ENCODE measurements at regions not wholly inside any gene's neighbourhood (a gene's known extent, or its start where the extent isn't known, plus 50 kb on each side); places are given as distances from the start of the nearest gene placed in this dataset.

DNA sequence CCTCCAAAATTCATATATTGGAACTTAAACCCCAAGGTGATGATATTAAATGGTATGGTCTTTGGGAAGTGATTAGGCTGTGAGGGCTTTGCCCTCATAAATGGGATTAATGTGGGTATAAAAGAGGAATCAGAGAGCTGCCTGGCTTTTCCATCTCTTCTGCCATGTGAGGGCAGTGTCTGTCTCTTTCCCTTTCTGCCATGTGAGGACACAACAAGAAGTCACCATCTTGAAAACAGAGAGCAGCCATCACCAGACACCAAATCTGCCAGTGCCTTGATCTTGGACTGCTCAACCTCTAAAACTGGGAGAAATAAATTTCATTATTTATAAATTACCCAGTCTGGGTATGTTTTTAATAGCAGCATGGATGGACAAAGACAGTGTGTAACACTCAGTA, 263.0 kb downstream of the PAX1 start:
- H3K36me3 ChIP-seq, result no peaks in the 10 kb centered on the region
- no peak overlapping the region for H3K4me3 ChIP-seq
- intact Hi-C loops (cut with DNase I; ENCODE audit: low total_unique reads), result no loop called here
- H3K27me3 ChIP-seq, result no peaks in the 10 kb centered on the region
- H3K9me3 ChIP-seq, result peaks cover 0 to 3% (median 0%) of the 10 kb centered on the region in 4 donors
- H3K27ac ChIP-seq, result no peak overlapping the region
- no peak for DNase-seq
- no peaks in the 10 kb centered on the region for H3K4me1 ChIP-seq
- TF ChIP-seq, protein P1, sequence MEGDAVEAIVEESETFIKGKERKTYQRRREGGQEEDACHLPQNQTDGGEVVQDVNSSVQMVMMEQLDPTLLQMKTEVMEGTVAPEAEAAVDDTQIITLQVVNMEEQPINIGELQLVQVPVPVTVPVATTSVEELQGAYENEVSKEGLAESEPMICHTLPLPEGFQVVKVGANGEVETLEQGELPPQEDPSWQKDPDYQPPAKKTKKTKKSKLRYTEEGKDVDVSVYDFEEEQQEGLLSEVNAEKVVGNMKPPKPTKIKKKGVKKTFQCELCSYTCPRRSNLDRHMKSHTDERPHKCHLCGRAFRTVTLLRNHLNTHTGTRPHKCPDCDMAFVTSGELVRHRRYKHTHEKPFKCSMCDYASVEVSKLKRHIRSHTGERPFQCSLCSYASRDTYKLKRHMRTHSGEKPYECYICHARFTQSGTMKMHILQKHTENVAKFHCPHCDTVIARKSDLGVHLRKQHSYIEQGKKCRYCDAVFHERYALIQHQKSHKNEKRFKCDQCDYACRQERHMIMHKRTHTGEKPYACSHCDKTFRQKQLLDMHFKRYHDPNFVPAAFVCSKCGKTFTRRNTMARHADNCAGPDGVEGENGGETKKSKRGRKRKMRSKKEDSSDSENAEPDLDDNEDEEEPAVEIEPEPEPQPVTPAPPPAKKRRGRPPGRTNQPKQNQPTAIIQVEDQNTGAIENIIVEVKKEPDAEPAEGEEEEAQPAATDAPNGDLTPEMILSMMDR (IDR thresholded peaks at IDR 0.05), result no peak
- no peak for TF ChIP-seq EP300 (IDR thresholded peaks at IDR 0.05)
- TF ChIP-seq POLR2A (IDR thresholded peaks at IDR 0.05), result no peak

DNA sequence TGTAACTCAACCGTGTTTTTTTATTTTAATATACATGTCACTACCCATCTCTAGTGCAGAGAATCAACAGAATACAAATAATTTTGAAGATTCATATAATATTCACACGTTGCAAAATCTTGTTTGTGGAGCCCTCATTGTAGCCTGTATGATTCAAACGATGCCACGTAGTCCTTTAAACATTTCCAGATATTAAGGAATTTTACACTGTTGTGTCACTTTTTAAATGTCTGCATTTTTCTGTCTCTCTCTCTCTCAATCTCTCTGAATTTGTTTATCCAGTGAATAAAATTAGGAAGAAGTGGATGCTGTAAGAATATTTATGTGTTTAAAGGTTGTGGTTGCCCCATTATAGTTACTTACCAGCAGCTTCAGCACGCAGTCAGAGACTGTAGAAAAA, 262.0 kb downstream of the PAX1 start:
- TF ChIP-seq POLR2AphosphoS5 (IDR thresholded peaks at IDR 0.05) (no peak), EP300 (IDR thresholded peaks at IDR 0.05) (no peak), POLR2A (IDR thresholded peaks at IDR 0.05) (no peak)
- TF ChIP-seq, protein P1 (IDR thresholded peaks at IDR 0.05), result no peak
- no peaks in the 10 kb centered on the region for H3K36me3 ChIP-seq
- H3K4me1 ChIP-seq, result no peaks in the 10 kb centered on the region
- 58 to 74% (median 63%) methylated on average over 5 of the region's 5 CpGs for WGBS, 5 donors
- H3K27me3 ChIP-seq, result no peaks in the 10 kb centered on the region
- intact Hi-C loops (cut with DNase I; ENCODE audit: low total_unique reads), result no loop called here
- no peak for DNase-seq
- no peak overlapping the region for H3K27ac ChIP-seq
- H3K9me3 ChIP-seq, result no peaks in the 10 kb centered on the region
- no peak overlapping the region for H3K4me3 ChIP-seq

DNA sequence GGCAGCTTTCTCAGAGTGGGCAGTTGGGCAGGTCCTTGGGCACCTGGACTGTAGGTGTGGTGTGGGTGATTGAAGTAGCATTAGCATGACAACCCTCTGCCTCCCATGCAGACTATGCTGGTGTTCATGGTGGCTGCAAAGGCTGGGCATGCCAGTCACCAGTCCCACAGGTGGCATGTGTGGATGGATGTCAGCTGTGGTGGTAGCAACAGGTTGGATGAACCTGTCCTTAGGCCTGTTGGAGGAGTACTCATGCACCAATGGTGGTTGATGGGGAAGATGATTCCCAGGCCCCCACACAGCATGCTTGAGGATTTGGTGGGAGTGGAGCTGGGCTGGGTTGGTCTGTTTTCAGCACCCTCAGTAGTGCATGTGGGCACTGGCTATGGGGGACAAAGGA, 251.1 kb downstream of the PAX1 start:
- no peak for DNase-seq
- intact Hi-C loops (cut with DNase I; ENCODE audit: low total_unique reads), result no loop called here
- H3K36me3 ChIP-seq, result no peaks in the 10 kb centered on the region
- no peaks in the 10 kb centered on the region for H3K4me1 ChIP-seq
- TF ChIP-seq POLR2A (IDR thresholded peaks at IDR 0.05), result no peak
- TF ChIP-seq POLR2AphosphoS5 (IDR thresholded peaks at IDR 0.05), result no peak
- TF ChIP-seq, protein P1 (IDR thresholded peaks at IDR 0.05), result no peak
- no peak for TF ChIP-seq EP300 (IDR thresholded peaks at IDR 0.05)
- no peaks in the 10 kb centered on the region for H3K27me3 ChIP-seq
- H3K9me3 ChIP-seq, result peaks cover 0 to 16% (median 11%) of the 10 kb centered on the region in 4 donors
- no peak overlapping the region for H3K4me3 ChIP-seq
- no peak overlapping the region for H3K27ac ChIP-seq

DNA sequence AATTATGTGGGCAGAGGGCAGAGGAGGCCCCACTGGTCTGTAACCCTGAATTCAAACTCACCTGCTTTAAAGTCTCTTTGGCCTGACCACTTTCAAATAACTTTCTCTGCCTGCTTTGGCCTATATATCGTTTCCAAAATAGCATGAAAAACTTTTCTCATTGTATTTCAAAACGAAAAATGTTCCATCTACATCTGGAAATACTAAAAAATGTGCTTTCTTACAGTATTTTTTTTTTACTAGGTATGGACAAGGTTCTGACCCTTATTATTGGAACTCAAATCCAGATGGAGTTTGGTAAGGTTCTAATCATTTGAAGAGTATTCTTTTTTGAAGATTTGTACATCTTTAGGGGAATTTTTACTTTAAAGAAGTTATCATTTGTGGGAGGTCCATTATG, 241.9 kb downstream of the PAX1 start:
- 39 to 58% (median 50%) methylated on average over 2 of the region's 2 CpGs for WGBS, 5 donors
- DNase-seq, result no peak
- Histone ChIP-seq H3K27me3 (no peaks in the 10 kb centered on the region), H3K9me3 (no peaks in the 10 kb centered on the region), H3K4me1 (no peaks in the 10 kb centered on the region), H3K27ac (no peak overlapping the region), H3K4me3 (no peak overlapping the region), H3K36me3 (no peaks in the 10 kb centered on the region)
- intact Hi-C loops (cut with DNase I; ENCODE audit: low total_unique reads), result loop anchor here (10.0 kb wide), 1 partner anchor 57 kb away; no protein-coding TSS in a partner anchor
- TF ChIP-seq POLR2A (IDR thresholded peaks at IDR 0.05), result no peak
- TF ChIP-seq, protein P1 (IDR thresholded peaks at IDR 0.05), result no peak
- TF ChIP-seq EP300 (IDR thresholded peaks at IDR 0.05), result no peak
- TF ChIP-seq POLR2AphosphoS5 (IDR thresholded peaks at IDR 0.05), result no peak

Data from stomach (tissue), 8 donors.